CD14-positive monocyte (primary cell): ENCODE measurements at regions not wholly inside any gene's neighbourhood (a gene's known extent, or its start where the extent isn't known, plus 50 kb on each side); places are given as distances from the start of the nearest gene placed in this dataset.

Experiments used
- DNase-seq, 3 donors: peaks; one replicate each; pipeline ENCODE4 v3.0.0-alpha.2; 2011 to 2022
- H2AFZ ChIP-seq: 2 replicates; pipeline ENCODE4 v1.6.0; 2012; ENCODE audit warnings: mild to moderate bottlenecking, low read depth, low read length, inconsistent platforms; ENCODE audit not compliant: insufficient read depth, poor library complexity, severe bottlenecking
- H3K27ac ChIP-seq, 2 donors: 1 replicate in 1 of 2; 2 replicates in 1 of 2; pipeline ENCODE4 v1.5.1; 2012 to 2013; ENCODE audit warnings: low read length in 2 of 2, control low read depth in 1 of 2, inconsistent platforms in 1 of 2, low read depth in 1 of 2, mild to moderate bottlenecking in 1 of 2
- H3K27me3 ChIP-seq, 2 donors: one replicate each; pipeline versions ENCODE4 v1.6.0 to v1.6.1; 2011 to 2013; ENCODE audit warnings: low read length in 2 of 2; ENCODE audit not compliant: control insufficient read depth in 2 of 2, insufficient read depth in 2 of 2
- H3K36me3 ChIP-seq, 2 donors: replicated peaks in 1 of 2; 1 replicate in 1 of 2; 2 replicates in 1 of 2; pipeline versions ENCODE4 v1.5.1 to v1.6.1; 2012 to 2013; ENCODE audit warnings: low read length in 2 of 2, control low read depth in 1 of 2, inconsistent platforms in 1 of 2, mild to moderate bottlenecking in 1 of 2; ENCODE audit not compliant: insufficient read depth in 2 of 2, control insufficient read depth in 1 of 2
- H3K4me1 ChIP-seq, 2 donors: 1 replicate in 1 of 2; 2 replicates in 1 of 2; pipeline versions ENCODE4 v1.5.1 to v1.6.1; 2012 to 2013; ENCODE audit warnings: low read length in 2 of 2, control low read depth in 1 of 2, inconsistent platforms in 1 of 2, mild to moderate bottlenecking in 1 of 2, moderate library complexity in 1 of 2; ENCODE audit not compliant: insufficient read depth in 2 of 2, control insufficient read depth in 1 of 2
- H3K4me2 ChIP-seq: replicated peaks from 2 replicates; pipeline ENCODE3; 2012; ENCODE audit warnings: low read length, moderate library complexity, mild to moderate bottlenecking; ENCODE audit not compliant: poor library complexity, severe bottlenecking; ENCODE audit errors: extremely low read depth
- H3K4me3 ChIP-seq, 3 experiments: fragments of 200-600 bp in 1 of 3; sonication (generic) in 1 of 3; replicated peaks in 1 of 3; 1 replicate in 2 of 3; 2 replicates in 1 of 3; pipeline ENCODE4 v1.5.1; 2011 to 2013; ENCODE audit warnings: low read length in 3 of 3, mild to moderate bottlenecking in 3 of 3, control low read depth in 2 of 3, low read depth in 2 of 3, inconsistent platforms in 1 of 3, moderate library complexity in 1 of 3
- H3K79me2 ChIP-seq: 2 replicates; pipeline ENCODE4 v1.6.0; 2012; ENCODE audit warnings: mild to moderate bottlenecking, control low read depth, inconsistent platforms, low read length, moderate library complexity; ENCODE audit not compliant: insufficient read depth
- H3K9ac ChIP-seq: 2 replicates; pipeline ENCODE4 v1.6.0; 2017; ENCODE audit warnings: low read length, mild to moderate bottlenecking; ENCODE audit not compliant: insufficient read depth, poor library complexity, severe bottlenecking
- H3K9me3 ChIP-seq, 2 donors: replicated peaks in 1 of 2; 1 replicate in 1 of 2; 2 replicates in 1 of 2; pipeline versions ENCODE4 v1.5.1 to v1.6.1; 2012 to 2013; ENCODE audit warnings: low read length in 2 of 2, control low read depth in 1 of 2; ENCODE audit not compliant: control insufficient read depth in 1 of 2, insufficient read depth in 1 of 2
- H4K20me1 ChIP-seq: 2 replicates; pipeline ENCODE4 v1.6.0; 2012; ENCODE audit warnings: mild to moderate bottlenecking, low read length, control low read depth, moderate library complexity; ENCODE audit not compliant: insufficient read depth
- H3K27ac Mint-ChIP-seq, 7 donors: one replicate each; pipeline ENCODE4 v1.8.0; 2020; ENCODE audit warnings: mild to moderate bottlenecking in 7 of 7, mixed read lengths in 7 of 7, moderate library complexity in 6 of 7, inconsistent platforms in 2 of 7
- H3K27me3 Mint-ChIP-seq, 3 donors: one replicate each; pipeline ENCODE4 v1.8.0; 2021 to 2022; ENCODE audit warnings: low read depth in 3 of 3, mild to moderate bottlenecking in 3 of 3, mixed read lengths in 3 of 3, moderate library complexity in 3 of 3, inconsistent platforms in 1 of 3
- H3K36me3 Mint-ChIP-seq, 2 donors: one replicate each; pipeline ENCODE4 v1.8.0; 2020; ENCODE audit warnings: mixed read lengths in 2 of 2, inconsistent platforms in 1 of 2, mild to moderate bottlenecking in 1 of 2
- H3K4me1 Mint-ChIP-seq: one replicate; pipeline ENCODE4 v1.8.0; 2020; ENCODE audit warnings: mild to moderate bottlenecking, mixed read lengths
- H3K4me3 Mint-ChIP-seq, 2 donors: one replicate each; pipeline ENCODE4 v1.8.0; 2020; ENCODE audit warnings: mild to moderate bottlenecking in 2 of 2, mixed read lengths in 2 of 2, moderate library complexity in 1 of 2
- H3K9me3 Mint-ChIP-seq, 7 donors: one replicate each; pipeline ENCODE4 v1.8.0; 2020 to 2022; ENCODE audit warnings: mixed read lengths in 7 of 7, mild to moderate bottlenecking in 6 of 7, moderate library complexity in 6 of 7, inconsistent platforms in 2 of 7
- CTCF ChIP-seq: fragments of 200-600 bp; IDR thresholded peaks from one replicate; pipeline ENCODE4 v1.8.0; 2022; ENCODE audit warnings: antibody characterized with exemption, mild to moderate bottlenecking
- WGBS: methylation state at CpG from one replicate; pipeline ENCODE4 v1.1.5; 2013; ENCODE audit warnings: missing lambda C conversion rate; ENCODE audit not compliant: insufficient coverage; 5-methylcytosine and 5-hydroxymethylcytosine counted together
- intact Hi-C, 2 donors: fragments of 100-400 bp; cut with micrococcal nuclease; formaldehyde crosslinking; loops; one replicate each; pipeline versions ENCODE4 v1.15.0 to v1.15.1; 2023

- no peak for TF ChIP-seq CTCF
- intact Hi-C loops = no loop called here
- no peak overlapping the region for H3K4me3 ChIP-seq
- no peaks in the 10 kb centered on the region for H3K36me3 ChIP-seq
- no peak overlapping the region for H3K27ac ChIP-seq
- no peaks in the 10 kb centered on the region for H3K9me3 ChIP-seq
- no peak for DNase-seq
- Mint-ChIP-seq H3K27me3 (no peaks in the 10 kb centered on the region), H3K4me1 (no peaks in the 10 kb centered on the region), H3K36me3 (no peaks in the 10 kb centered on the region), H3K4me3 (no peak overlapping the region), H3K9me3 (peaks cover 0 to 3% (median 0%) of the 10 kb centered on the region in 7 donors), H3K27ac (no peak overlapping the region)
- WGBS = no CpG with 5 or more reads among the region's 4 CpGs
- no peak overlapping the region for H3K4me2 ChIP-seq
- no peaks in the 10 kb centered on the region for H4K20me1 ChIP-seq
- no peaks in the 10 kb centered on the region for H3K27me3 ChIP-seq
- no peak overlapping the region for H3K9ac ChIP-seq
- no peak overlapping the region for H2AFZ ChIP-seq
- H3K79me2 ChIP-seq = no peaks in the 10 kb centered on the region
- H3K4me1 ChIP-seq = no peaks in the 10 kb centered on the region
These were observed 158.6 kb upstream of the TARS1 start for GRCh38 chr5:33282157-33282556.

- H3K27ac Mint-ChIP-seq = no peak overlapping the region
- Histone ChIP-seq H4K20me1 (no peaks in the 10 kb centered on the region), H3K4me1 (no peaks in the 10 kb centered on the region), H3K27me3 (no peaks in the 10 kb centered on the region), H2AFZ (no peak overlapping the region), H3K36me3 (no peaks in the 10 kb centered on the region), H3K4me3 (no peak overlapping the region), H3K9me3 (no peaks in the 10 kb centered on the region), H3K9ac (no peak overlapping the region), H3K4me2 (no peak overlapping the region), H3K27ac (no peak overlapping the region), H3K79me2 (no peaks in the 10 kb centered on the region)
- DNase-seq = no peak
- no peaks in the 10 kb centered on the region for H3K27me3 Mint-ChIP-seq
- WGBS = no CpG with 5 or more reads among the region's 2 CpGs
- intact Hi-C loops = no loop called here
- H3K36me3 Mint-ChIP-seq = no peaks in the 10 kb centered on the region
- H3K9me3 Mint-ChIP-seq = peaks cover 0 to 3% (median 0%) of the 10 kb centered on the region in 7 donors
- no peak overlapping the region for H3K4me3 Mint-ChIP-seq
- no peaks in the 10 kb centered on the region for H3K4me1 Mint-ChIP-seq
- TF ChIP-seq CTCF = no peak
These were observed 158.1 kb upstream of the TARS1 start for GRCh38 chr5:33282696-33283095.
